ENCODE measurements at regions not wholly inside any gene's neighbourhood (a gene's known extent, or its start where the extent isn't known, plus 50 kb on each side); places are given as distances from the start of the nearest gene placed in this dataset.

DNA sequence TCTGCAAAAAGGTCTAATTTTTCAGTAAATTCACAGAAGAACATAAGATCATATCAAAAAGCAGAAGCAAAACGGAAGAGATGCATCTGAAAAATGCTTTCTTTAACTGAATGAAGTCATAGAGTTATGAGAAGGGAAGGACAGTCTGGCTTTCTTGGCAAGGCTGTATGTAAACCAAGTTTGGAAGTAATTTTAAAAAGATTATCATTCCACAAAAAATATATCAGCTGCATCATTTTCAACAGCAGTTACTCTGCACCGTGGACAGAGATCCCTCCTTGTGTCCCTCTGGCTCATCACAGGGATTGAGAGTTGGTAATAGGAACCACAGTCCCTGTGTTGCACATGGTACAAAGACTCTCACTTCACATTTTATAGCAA lies 258.5 kb downstream of the HIVEP2 start:
- DNase-seq (ENCODE audit: low spot score) (no peak), ATAC-seq (no peak)
- H2AFZ ChIP-seq: no peak overlapping the region; the same call in 1 of the 2 replicates
- no peaks in the 10 kb centered on the region for H3K27me3 ChIP-seq (ENCODE audit: insufficient read depth)
- Mint-ChIP-seq H3K36me3 (ENCODE audit: low read depth) (peaks cover 3% of the 10 kb centered on the region; the same call in 1 of the 3 replicates), H3K4me1 (no peaks in the 10 kb centered on the region), H3K27me3 (ENCODE audit: insufficient read depth, low read depth, poor library complexity) (no peaks in the 10 kb centered on the region), H3K4me3 (no peak overlapping the region), H3K27ac (no peak overlapping the region), H3K9me3 (no peaks in the 10 kb centered on the region; the same call in 2 of the 3 replicates)
- H4K20me1 ChIP-seq (replicated peaks; ENCODE audit: insufficient read depth): no peaks in the 10 kb centered on the region
- H3K9me2 ChIP-seq (ENCODE audit: insufficient read depth): peaks cover 20% of the 10 kb centered on the region
- TF ChIP-seq ZNF114 (CRISPR knock-in tag; IDR thresholded peaks at IDR 0.05) (no peak), ZNF331 (CRISPR knock-in tag; IDR thresholded peaks at IDR 0.05; ENCODE audit: low read depth) (no peak), NANOG (IDR thresholded peaks at IDR 0.05; ENCODE audit: borderline replicate concordance) (no peak), JUNB (IDR thresholded peaks at IDR 0.05; ENCODE audit: unreplicated experiment) (no peak), EZH2 (IDR thresholded peaks at IDR 0.05; ENCODE audit: low read depth, unreplicated experiment) (no peak), CREB1 (CRISPR knock-in tag; IDR thresholded peaks at IDR 0.05; ENCODE audit: low read depth) (no peak), POLR2AphosphoS5 (IDR thresholded peaks at IDR 0.05; ENCODE audit: low read depth) (no peak), EZH2phosphoT487 (IDR thresholded peaks at IDR 0.05; ENCODE audit: unreplicated experiment) (no peak), STAT1 (IDR thresholded peaks at IDR 0.05; ENCODE audit: unreplicated experiment) (no peak)
- TF ChIP-seq, protein P1, sequence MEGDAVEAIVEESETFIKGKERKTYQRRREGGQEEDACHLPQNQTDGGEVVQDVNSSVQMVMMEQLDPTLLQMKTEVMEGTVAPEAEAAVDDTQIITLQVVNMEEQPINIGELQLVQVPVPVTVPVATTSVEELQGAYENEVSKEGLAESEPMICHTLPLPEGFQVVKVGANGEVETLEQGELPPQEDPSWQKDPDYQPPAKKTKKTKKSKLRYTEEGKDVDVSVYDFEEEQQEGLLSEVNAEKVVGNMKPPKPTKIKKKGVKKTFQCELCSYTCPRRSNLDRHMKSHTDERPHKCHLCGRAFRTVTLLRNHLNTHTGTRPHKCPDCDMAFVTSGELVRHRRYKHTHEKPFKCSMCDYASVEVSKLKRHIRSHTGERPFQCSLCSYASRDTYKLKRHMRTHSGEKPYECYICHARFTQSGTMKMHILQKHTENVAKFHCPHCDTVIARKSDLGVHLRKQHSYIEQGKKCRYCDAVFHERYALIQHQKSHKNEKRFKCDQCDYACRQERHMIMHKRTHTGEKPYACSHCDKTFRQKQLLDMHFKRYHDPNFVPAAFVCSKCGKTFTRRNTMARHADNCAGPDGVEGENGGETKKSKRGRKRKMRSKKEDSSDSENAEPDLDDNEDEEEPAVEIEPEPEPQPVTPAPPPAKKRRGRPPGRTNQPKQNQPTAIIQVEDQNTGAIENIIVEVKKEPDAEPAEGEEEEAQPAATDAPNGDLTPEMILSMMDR (conservative IDR thresholded peaks at IDR 0.05; ENCODE audit: low read depth in 2 of 2): no peak
- TF ChIP-seq, protein P2, sequence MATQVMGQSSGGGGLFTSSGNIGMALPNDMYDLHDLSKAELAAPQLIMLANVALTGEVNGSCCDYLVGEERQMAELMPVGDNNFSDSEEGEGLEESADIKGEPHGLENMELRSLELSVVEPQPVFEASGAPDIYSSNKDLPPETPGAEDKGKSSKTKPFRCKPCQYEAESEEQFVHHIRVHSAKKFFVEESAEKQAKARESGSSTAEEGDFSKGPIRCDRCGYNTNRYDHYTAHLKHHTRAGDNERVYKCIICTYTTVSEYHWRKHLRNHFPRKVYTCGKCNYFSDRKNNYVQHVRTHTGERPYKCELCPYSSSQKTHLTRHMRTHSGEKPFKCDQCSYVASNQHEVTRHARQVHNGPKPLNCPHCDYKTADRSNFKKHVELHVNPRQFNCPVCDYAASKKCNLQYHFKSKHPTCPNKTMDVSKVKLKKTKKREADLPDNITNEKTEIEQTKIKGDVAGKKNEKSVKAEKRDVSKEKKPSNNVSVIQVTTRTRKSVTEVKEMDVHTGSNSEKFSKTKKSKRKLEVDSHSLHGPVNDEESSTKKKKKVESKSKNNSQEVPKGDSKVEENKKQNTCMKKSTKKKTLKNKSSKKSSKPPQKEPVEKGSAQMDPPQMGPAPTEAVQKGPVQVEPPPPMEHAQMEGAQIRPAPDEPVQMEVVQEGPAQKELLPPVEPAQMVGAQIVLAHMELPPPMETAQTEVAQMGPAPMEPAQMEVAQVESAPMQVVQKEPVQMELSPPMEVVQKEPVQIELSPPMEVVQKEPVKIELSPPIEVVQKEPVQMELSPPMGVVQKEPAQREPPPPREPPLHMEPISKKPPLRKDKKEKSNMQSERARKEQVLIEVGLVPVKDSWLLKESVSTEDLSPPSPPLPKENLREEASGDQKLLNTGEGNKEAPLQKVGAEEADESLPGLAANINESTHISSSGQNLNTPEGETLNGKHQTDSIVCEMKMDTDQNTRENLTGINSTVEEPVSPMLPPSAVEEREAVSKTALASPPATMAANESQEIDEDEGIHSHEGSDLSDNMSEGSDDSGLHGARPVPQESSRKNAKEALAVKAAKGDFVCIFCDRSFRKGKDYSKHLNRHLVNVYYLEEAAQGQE (IDR thresholded peaks at IDR 0.05; ENCODE audit: unreplicated experiment): no peak
- TF ChIP-seq, protein P3, sequence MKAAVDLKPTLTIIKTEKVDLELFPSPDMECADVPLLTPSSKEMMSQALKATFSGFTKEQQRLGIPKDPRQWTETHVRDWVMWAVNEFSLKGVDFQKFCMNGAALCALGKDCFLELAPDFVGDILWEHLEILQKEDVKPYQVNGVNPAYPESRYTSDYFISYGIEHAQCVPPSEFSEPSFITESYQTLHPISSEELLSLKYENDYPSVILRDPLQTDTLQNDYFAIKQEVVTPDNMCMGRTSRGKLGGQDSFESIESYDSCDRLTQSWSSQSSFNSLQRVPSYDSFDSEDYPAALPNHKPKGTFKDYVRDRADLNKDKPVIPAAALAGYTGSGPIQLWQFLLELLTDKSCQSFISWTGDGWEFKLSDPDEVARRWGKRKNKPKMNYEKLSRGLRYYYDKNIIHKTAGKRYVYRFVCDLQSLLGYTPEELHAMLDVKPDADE (IDR thresholded peaks at IDR 0.05): no peak
- TF ChIP-seq, protein P4, sequence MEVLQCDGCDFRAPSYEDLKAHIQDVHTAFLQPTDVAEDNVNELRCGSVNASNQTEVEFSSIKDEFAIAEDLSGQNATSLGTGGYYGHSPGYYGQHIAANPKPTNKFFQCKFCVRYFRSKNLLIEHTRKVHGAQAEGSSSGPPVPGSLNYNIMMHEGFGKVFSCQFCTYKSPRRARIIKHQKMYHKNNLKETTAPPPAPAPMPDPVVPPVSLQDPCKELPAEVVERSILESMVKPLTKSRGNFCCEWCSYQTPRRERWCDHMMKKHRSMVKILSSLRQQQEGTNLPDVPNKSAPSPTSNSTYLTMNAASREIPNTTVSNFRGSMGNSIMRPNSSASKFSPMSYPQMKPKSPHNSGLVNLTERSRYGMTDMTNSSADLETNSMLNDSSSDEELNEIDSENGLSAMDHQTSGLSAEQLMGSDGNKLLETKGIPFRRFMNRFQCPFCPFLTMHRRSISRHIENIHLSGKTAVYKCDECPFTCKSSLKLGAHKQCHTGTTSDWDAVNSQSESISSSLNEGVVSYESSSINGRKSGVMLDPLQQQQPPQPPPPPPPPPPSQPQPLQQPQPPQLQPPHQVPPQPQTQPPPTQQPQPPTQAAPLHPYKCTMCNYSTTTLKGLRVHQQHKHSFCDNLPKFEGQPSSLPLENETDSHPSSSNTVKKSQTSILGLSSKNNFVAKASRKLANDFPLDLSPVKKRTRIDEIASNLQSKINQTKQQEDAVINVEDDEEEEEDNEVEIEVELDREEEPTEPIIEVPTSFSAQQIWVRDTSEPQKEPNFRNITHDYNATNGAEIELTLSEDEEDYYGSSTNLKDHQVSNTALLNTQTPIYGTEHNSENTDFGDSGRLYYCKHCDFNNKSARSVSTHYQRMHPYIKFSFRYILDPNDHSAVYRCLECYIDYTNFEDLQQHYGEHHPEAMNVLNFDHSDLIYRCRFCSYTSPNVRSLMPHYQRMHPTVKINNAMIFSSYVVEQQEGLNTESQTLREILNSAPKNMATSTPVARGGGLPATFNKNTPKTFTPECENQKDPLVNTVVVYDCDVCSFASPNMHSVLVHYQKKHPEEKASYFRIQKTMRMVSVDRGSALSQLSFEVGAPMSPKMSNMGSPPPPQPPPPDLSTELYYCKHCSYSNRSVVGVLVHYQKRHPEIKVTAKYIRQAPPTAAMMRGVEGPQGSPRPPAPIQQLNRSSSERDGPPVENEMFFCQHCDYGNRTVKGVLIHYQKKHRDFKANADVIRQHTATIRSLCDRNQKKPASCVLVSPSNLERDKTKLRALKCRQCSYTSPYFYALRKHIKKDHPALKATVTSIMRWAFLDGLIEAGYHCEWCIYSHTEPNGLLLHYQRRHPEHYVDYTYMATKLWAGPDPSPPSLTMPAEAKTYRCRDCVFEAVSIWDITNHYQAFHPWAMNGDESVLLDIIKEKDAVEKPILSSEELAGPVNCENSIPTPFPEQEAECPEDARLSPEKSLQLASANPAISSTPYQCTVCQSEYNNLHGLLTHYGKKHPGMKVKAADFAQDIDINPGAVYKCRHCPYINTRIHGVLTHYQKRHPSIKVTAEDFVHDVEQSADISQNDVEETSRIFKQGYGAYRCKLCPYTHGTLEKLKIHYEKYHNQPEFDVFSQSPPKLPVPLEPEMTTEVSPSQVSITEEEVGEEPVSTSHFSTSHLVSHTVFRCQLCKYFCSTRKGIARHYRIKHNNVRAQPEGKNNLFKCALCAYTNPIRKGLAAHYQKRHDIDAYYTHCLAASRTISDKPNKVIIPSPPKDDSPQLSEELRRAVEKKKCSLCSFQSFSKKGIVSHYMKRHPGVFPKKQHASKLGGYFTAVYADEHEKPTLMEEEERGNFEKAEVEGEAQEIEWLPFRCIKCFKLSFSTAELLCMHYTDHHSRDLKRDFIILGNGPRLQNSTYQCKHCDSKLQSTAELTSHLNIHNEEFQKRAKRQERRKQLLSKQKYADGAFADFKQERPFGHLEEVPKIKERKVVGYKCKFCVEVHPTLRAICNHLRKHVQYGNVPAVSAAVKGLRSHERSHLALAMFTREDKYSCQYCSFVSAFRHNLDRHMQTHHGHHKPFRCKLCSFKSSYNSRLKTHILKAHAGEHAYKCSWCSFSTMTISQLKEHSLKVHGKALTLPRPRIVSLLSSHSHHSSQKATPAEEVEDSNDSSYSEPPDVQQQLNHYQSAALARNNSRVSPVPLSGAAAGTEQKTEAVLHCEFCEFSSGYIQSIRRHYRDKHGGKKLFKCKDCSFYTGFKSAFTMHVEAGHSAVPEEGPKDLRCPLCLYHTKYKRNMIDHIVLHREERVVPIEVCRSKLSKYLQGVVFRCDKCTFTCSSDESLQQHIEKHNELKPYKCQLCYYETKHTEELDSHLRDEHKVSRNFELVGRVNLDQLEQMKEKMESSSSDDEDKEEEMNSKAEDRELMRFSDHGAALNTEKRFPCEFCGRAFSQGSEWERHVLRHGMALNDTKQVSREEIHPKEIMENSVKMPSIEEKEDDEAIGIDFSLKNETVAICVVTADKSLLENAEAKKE (CRISPR knock-in tag; IDR thresholded peaks at IDR 0.05): no peak
- no peaks in the 10 kb centered on the region for H3K36me3 ChIP-seq (ENCODE audit: insufficient read depth)
- no peak overlapping the region for H3K4me2 ChIP-seq
- H3K79me2 ChIP-seq (replicated peaks; ENCODE audit: insufficient read depth): no peaks in the 10 kb centered on the region
- no peak overlapping the region for H3K27ac ChIP-seq (ENCODE audit: low read depth)
- no peak overlapping the region for H3K4me3 ChIP-seq
- H3F3A ChIP-seq (replicated peaks; ENCODE audit: low read depth): no peaks in the 10 kb centered on the region
- no peaks in the 10 kb centered on the region for H3K4me1 ChIP-seq (ENCODE audit: insufficient read depth)
